Hematopoietic multipotent progenitor cell treated with erythropoietin and hydrocortisone succinate and interleukin-3 and kit ligand, for 15 days (in vitro differentiated cells): ENCODE measurements at regions not wholly inside any gene's neighbourhood (a gene's known extent, or its start where the extent isn't known, plus 50 kb on each side); places are given as distances from the start of the nearest gene placed in this dataset.
"Not testable (repeated sequence)": the region's sequence is repeated elsewhere in the genome, so short reads cannot be mapped to it uniquely, and the experiment has no call there.

Experiments used
- DNase-seq: peaks from one replicate; pipeline ENCODE4 v3.0.0-alpha.2; 2015; ENCODE audit warnings: low spot score

GRCh38 chr13:50130123-50130946 lies 115.1 kb downstream of the KCNRG start:
- no peak for DNase-seq

- DNase-seq = no peak
Observed at GRCh38 chr13:50131920-50132903, 117.0 kb downstream of the KCNRG start.

GRCh38 chr13:50132904-50133357 lies 117.7 kb downstream of the KCNRG start:
- no peak for DNase-seq

- DNase-seq = no peak
Observed at GRCh38 chr13:50133358-50133953, 118.2 kb downstream of the KCNRG start.

GRCh38 chr13:50136226-50136625 lies 121.0 kb downstream of the KCNRG start:
- no peak for DNase-seq

GRCh38 chr13:50136678-50137077 lies 121.4 kb downstream of the KCNRG start:
- no peak for DNase-seq

GRCh38 chr13:50139435-50139934 lies 124.2 kb downstream of the KCNRG start:
- not testable (repeated sequence) for DNase-seq

GRCh38 chr13:50140153-50140552 lies 124.9 kb downstream of the KCNRG start:
- DNase-seq = no peak

GRCh38 chr13:50140581-50141374 lies 125.5 kb downstream of the KCNRG start:
- no peak for DNase-seq

GRCh38 chr13:50141375-50141975 lies 126.2 kb downstream of the KCNRG start:
- no peak for DNase-seq

- no peak for DNase-seq
Observed at GRCh38 chr13:50144246-50145160, 129.3 kb downstream of the KCNRG start.

GRCh38 chr13:50149214-50149613 lies 134.0 kb downstream of the KCNRG start:
- no peak for DNase-seq

GRCh38 chr13:50149932-50150331 lies 134.7 kb downstream of the KCNRG start:
- peak; percentile 14 for DNase-seq

GRCh38 chr13:50152224-50152623 lies 137.0 kb downstream of the KCNRG start:
- DNase-seq = no peak

- DNase-seq = no peak
Observed at GRCh38 chr13:50152655-50153309, 137.5 kb downstream of the KCNRG start.

GRCh38 chr13:50153401-50153800 lies 138.2 kb downstream of the KCNRG start:
- no peak for DNase-seq

- no peak for DNase-seq
Observed at GRCh38 chr13:50153876-50154275, 138.6 kb downstream of the KCNRG start.

- no peak for DNase-seq
Observed at GRCh38 chr13:50154697-50155096, 139.5 kb downstream of the KCNRG start.

- DNase-seq = no peak
Observed at GRCh38 chr13:50156140-50156539, 140.9 kb downstream of the KCNRG start.
